Vagina (tissue), 2 donors: ENCODE measurements at regions not wholly inside any gene's neighbourhood (a gene's known extent, or its start where the extent isn't known, plus 50 kb on each side); places are given as distances from the start of the nearest gene placed in this dataset.

Experiments
- POLR2A ChIP-seq, 2 donors: fragments of 450-650 bp; IDR thresholded peaks; one replicate each; pipeline ENCODE4 v1.6.1; 2017; ENCODE audit warnings: antibody characterized with exemption in 2 of 2, mild to moderate bottlenecking in 2 of 2, moderate library complexity in 2 of 2
- POLR2AphosphoS5 ChIP-seq, 2 donors: sonication (generic); formaldehyde crosslinking; IDR thresholded peaks; one replicate each; pipeline ENCODE4 v1.9.0; 2017; ENCODE audit warnings: antibody characterized with exemption in 2 of 2, mild to moderate bottlenecking in 2 of 2, low read depth in 1 of 2; ENCODE audit not compliant: insufficient read depth in 1 of 2

- TF ChIP-seq POLR2A (IDR thresholded peaks at IDR 0.05), result no peak
- TF ChIP-seq POLR2AphosphoS5 (IDR thresholded peaks at IDR 0.05; ENCODE audit: insufficient read depth in 1 of 2, low read depth in 1 of 2), result no peak
Observed at GRCh38 chr1:22216966-22217365, 74.1 kb upstream of the WNT4 start.
